ENCODE measurements at regions not wholly inside any gene's neighbourhood (a gene's known extent, or its start where the extent isn't known, plus 50 kb on each side); places are given as distances from the start of the nearest gene placed in this dataset.
"Not testable (repeated sequence)": the region's sequence is repeated elsewhere in the genome, so short reads cannot be mapped to it uniquely, and the experiment has no call there.

GRCh38 chr12:71321531-71321930, 118.1 kb upstream of the LGR5 start:
- TF ChIP-seq, protein P1, sequence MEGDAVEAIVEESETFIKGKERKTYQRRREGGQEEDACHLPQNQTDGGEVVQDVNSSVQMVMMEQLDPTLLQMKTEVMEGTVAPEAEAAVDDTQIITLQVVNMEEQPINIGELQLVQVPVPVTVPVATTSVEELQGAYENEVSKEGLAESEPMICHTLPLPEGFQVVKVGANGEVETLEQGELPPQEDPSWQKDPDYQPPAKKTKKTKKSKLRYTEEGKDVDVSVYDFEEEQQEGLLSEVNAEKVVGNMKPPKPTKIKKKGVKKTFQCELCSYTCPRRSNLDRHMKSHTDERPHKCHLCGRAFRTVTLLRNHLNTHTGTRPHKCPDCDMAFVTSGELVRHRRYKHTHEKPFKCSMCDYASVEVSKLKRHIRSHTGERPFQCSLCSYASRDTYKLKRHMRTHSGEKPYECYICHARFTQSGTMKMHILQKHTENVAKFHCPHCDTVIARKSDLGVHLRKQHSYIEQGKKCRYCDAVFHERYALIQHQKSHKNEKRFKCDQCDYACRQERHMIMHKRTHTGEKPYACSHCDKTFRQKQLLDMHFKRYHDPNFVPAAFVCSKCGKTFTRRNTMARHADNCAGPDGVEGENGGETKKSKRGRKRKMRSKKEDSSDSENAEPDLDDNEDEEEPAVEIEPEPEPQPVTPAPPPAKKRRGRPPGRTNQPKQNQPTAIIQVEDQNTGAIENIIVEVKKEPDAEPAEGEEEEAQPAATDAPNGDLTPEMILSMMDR (IDR thresholded peaks at IDR 0.05; ENCODE audit: extremely low read depth, insufficient read depth, missing control alignments), result no peak
- no peak for DNase-seq (ENCODE audit: low spot score)
- in situ Hi-C loops (cut with MboI; ENCODE audit: low pct_unique_long_range_greater_than_20kb, low sequenced_read_pairs, unreplicated experiment), result no loop called here

DNA sequence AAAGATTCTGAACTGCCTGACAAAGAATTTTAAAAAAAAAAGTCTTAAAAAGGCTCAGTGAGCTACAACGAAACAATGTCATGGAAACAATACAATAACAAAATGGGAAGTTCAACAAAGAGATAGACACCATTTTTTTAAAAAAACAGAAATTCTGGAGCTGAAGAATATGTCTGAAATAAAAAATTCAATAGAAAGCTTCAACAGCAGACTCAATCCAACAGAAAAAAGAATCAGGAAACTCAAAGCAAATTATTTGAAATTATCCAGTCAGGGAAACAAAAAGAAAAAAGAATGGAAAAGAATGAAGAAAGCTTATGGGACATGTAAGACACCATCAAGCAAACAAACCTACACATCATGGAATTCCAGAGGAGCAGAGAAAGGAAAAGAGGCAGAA, 118.5 kb upstream of the LGR5 start:
- TF ChIP-seq, protein P1 (IDR thresholded peaks at IDR 0.05; ENCODE audit: extremely low read depth, insufficient read depth, missing control alignments), result no peak
- DNase-seq (ENCODE audit: low spot score), result no peak
- in situ Hi-C loops (cut with MboI; ENCODE audit: low pct_unique_long_range_greater_than_20kb, low sequenced_read_pairs, unreplicated experiment), result no loop called here

DNA sequence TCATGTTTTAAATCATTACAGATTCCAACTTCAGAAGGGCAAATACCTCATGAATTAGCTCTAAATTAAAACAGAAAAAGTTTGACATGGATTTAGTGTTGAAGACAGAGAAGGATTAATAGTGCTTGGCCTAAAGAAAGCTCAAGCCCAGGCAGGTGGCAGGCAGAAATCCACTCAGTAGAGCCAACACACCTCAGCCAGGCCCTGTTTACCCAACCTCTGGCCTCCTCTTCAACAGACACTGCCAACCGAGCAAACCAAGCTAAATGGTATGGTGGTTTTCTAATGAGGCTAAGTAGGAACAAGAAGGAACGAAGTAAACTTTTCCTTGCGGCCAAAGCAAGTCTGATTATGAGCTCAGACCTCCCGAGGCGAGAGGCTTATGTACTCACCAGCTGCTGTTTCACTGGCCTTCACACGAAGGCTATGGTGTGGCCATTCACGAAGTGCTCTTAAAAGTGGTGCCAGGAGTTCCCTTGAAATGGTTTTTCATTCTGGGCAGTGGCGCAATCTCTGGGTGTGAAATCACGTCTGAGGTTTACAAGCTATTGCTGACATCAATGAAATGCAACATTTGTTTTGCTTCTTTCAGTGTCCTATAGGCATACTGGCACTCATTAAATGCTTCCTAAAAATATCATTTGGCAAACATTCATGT, 124.1 kb upstream of the LGR5 start:
- in situ Hi-C loops (cut with MboI; ENCODE audit: low pct_unique_long_range_greater_than_20kb, low sequenced_read_pairs, unreplicated experiment), result no loop called here
- TF ChIP-seq, protein P1 (IDR thresholded peaks at IDR 0.05; ENCODE audit: extremely low read depth, insufficient read depth, missing control alignments), result no peak
- no peak for DNase-seq (ENCODE audit: low spot score)

DNA sequence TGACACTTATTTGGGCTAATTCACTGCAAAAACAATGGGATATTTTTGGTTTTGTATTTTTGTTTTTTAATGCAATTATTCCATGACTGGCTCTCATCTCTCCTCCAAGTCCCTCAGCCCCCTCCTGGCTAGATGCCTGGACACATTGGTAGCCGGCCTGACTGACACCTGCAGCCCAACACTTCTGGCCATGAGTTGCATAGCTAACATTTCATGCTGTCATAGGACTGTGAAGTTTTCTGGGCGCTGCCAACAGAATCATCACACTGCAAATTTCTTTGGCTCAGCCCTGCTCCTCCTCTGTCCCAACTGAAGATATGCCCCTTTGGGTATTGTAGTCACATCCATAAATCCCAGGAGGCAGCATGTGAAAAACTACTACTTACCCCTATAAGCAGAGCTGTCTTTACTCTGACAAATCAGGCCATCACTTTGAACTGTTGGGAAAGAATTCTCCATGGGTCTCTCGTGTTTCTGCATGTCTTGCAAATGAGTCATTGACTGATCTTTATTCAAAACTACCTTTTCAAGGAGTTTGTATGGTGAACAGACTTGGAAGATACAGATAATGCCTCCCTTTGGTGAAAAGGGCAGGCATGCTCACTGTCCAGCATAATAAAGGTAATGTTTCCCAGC, 126.7 kb upstream of the LGR5 start:
- in situ Hi-C loops (cut with MboI; ENCODE audit: low pct_unique_long_range_greater_than_20kb, low sequenced_read_pairs, unreplicated experiment), result no loop called here
- TF ChIP-seq, protein P1 (IDR thresholded peaks at IDR 0.05; ENCODE audit: extremely low read depth, insufficient read depth, missing control alignments), result no peak
- no peak for DNase-seq (ENCODE audit: low spot score)

DNA sequence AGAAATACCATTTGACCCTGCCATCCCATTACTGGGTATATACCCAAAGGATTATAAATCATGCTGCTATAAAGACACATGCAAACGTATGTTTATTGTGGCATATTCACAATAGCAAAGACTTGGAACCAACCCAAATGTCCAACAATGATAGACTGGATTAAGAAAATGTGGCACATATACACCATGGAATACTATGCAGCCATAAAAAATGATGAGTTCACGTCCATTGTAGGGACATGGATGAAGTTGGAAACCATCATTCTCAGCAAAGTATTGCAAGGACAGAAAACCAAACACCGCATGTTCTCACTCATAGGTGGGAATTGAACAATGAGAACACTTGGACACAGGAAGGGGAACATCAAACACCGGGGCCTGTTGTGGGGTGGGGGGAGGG, 128.0 kb upstream of the LGR5 start:
- DNase-seq (ENCODE audit: low spot score); in situ Hi-C loops (cut with MboI; ENCODE audit: low pct_unique_long_range_greater_than_20kb, low sequenced_read_pairs, unreplicated experiment): not testable (repeated sequence)

GRCh38 chr12:71306808-71307207, 132.8 kb upstream of the LGR5 start:
- DNase-seq (ENCODE audit: low spot score), result no peak
- in situ Hi-C loops (cut with MboI; ENCODE audit: low pct_unique_long_range_greater_than_20kb, low sequenced_read_pairs, unreplicated experiment), result no loop called here
- TF ChIP-seq, protein P1 (IDR thresholded peaks at IDR 0.05; ENCODE audit: extremely low read depth, insufficient read depth, missing control alignments), result no peak

DNA sequence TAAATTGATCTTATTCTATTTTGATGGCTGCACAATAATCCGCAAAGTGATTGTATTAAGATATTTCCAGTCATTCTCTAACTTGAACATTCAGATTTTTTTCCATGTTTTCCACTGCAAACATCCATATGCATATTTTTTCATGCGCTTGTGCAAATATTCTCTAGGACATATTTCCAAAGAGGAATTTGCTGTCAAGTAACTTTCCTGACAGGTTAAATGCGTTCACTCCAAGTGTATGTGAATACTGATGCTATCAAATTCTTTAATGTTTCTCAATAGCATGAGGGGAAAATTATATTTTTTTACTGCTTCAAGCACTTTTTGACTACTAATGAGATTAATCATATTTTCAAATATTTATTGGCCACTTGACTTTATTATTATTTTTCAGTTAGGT, 135.3 kb upstream of the LGR5 start:
- in situ Hi-C loops (cut with MboI; ENCODE audit: low pct_unique_long_range_greater_than_20kb, low sequenced_read_pairs, unreplicated experiment), result no loop called here
- no peak for DNase-seq (ENCODE audit: low spot score)
- TF ChIP-seq, protein P1 (IDR thresholded peaks at IDR 0.05; ENCODE audit: extremely low read depth, insufficient read depth, missing control alignments), result no peak

All from GM13977 (cell line).